PC-9 (cell line): ENCODE measurements at regions not wholly inside any gene's neighbourhood (a gene's known extent, or its start where the extent isn't known, plus 50 kb on each side); places are given as distances from the start of the nearest gene placed in this dataset.

Source experiments
- CTCF ChIP-seq: fragments of 200-600 bp; sonication (generic); conservative IDR thresholded peaks from 2 replicates; pipeline ENCODE4 v1.6.1; 2017; ENCODE audit warnings: mixed run types, antibody characterized with exemption, mild to moderate bottlenecking, moderate library complexity
- EZH2 ChIP-seq: fragments of 200-600 bp; sonication (generic); IDR thresholded peaks from 2 replicates; pipeline ENCODE4 v1.8.0; 2017; ENCODE audit warnings: antibody characterized with exemption, low read depth

DNA sequence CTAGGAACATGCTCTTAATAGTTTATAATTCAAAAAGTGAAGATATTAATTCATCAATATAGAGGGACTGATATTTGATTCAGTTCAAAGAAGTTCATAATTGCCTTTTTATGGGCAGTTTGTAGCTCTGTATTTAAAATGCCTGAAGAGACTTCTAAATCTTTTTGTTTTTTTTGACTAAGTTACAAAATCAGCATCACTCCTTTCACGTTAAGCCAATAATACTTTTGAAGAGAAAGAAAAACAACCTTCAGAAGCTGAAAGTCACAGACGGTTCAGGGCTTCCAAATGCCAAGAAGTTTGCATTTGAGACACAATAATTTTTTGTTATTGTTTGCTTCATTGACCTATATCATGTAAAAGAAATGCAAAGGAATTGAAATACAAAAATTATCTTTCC, 394.6 kb upstream of the NR2F2 start:
- TF ChIP-seq CTCF (no peak), EZH2 (no peak)
